HG02571 (cell line): ENCODE measurements at regions not wholly inside any gene's neighbourhood (a gene's known extent, or its start where the extent isn't known, plus 50 kb on each side); places are given as distances from the start of the nearest gene placed in this dataset.
"Not testable (repeated sequence)": the region's sequence is repeated elsewhere in the genome, so short reads cannot be mapped to it uniquely, and the experiment has no call there.

Source experiments
- ATAC-seq: cut with Tn5 transposase; IDR thresholded peaks from one replicate; pipeline ENCODE4 v1.9.1; 2021; ENCODE audit warnings: mild to moderate bottlenecking, moderate library complexity; ENCODE audit not compliant: unreplicated experiment

DNA sequence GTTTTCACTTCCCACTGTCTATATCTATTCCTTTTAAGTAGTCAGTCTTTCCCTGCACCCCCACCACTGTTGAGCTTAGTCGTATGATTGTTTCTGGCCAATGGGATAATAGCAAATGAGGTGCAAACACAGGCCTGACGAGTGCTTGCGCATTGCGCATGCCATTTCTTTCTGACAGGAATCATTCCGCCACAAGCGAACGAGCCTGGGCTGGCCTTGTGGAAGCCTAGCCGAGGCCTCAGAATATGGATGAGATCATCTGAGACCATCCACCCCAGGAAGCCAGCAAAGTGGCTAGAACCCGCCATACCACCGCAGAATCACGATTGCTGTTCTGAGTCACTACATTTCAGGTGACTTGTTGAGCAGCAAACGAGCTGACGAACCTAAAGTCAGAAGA lies 52.2 kb upstream of the PRL start:
- no peak for ATAC-seq

DNA sequence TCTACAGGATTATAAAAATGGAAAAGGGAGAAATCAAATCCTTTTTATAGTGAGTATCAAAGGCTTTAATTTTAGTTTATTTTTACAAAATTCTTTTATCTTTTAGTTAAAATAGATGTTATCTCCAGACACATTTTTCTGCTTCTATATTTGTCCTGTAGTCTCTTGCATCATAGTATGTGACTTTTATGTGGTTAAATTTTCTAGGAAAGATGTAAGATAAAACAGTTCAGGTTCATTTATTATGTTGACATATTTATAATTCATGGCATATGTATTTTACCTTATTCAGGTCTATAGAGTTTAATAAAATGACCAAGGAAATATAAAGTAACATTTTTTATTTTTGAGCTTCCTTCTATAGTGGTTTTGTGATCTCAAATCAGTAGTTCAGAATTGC lies 52.7 kb upstream of the PRL start:
- ATAC-seq: no peak

DNA sequence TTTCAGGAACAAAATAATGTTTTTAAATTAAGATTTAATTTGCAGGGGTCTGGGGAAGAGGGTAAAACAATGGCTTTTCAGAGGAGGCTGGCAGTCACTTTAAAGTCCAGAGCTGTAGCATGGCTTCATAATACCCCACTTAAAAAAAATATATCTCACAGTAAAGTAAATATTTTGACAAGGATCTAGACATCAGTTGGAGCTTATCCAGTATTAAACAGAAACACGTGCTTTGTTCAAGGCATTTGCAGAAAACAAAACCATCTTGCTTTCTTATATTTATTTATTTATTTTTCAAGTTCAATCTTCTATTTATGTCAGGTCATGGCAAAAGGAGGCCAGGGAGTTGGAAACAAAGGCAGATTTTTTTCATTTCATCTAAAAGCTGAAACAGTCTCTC lies 53.3 kb upstream of the PRL start:
- ATAC-seq: no peak

DNA sequence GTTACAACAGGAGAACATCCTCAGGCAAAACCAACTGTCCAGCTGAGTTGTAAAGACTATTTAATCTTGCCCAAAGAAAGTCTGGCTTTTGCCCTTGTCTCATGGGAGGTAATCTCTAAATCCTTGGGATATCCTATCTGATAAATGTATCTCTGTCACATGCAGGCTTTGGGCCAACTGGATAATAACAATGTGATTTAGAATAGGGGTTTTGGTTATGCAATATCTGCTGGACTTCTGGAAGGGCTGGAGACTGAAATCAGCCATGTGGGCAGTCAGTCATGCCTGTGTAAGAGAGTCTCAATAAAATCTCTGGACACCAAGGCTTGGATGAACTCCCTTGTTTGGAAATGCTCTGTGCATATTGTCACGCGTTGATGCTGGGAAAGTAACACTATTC lies 56.3 kb upstream of the PRL start:
- ATAC-seq: no peak

DNA sequence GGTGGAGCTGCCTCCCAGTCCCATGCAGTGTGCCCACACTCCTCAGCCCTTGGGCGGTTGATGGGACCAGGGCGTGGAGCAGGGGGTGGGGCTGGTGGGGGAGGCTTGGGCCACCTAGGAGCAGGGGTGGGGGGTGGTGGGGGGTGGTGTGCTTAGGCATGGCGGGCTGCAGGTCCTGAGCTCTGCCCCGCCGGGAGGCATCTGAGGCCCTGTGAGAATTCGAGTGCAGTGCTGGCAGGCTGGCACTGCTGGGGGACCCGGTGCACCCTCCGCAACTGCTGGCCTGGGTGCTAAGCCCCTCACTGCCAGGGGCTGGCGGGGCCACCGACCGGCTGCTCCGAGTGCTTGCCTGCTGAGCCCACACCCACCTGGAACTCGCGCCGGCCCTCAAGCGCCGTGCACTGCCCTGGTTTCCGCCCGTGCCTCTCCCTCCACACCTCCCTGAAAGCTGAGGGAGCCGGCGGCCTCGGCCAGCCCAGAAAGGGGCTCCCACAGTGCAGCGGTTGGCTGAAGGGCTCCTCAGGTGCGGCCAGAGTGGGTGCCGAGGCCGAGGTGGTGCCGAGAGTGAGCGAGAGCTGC lies 59.6 kb upstream of the PRL start:
- no peak for ATAC-seq

DNA sequence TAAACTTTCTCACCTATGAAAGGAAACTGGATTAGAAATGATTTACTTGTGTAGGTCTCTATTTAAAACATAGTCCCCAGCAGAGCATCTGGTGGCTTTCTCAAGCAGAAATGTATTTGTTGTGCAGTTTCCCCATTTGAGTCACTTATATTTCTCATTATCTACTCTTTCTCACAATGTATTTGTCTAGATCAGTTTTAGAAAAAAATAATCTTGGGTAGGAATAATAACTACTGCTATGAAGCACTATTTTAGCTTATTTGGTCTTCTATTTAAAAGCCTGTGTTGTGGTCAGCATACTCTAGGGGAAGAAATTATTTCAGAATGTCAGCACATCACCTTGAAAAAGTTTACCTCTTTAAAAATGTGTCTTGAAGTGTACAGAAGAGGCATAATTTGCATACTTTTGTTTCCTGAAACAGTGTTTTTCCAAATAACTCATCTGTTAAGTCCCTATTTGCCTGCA lies 60.9 kb upstream of the PRL start:
- no peak for ATAC-seq

DNA sequence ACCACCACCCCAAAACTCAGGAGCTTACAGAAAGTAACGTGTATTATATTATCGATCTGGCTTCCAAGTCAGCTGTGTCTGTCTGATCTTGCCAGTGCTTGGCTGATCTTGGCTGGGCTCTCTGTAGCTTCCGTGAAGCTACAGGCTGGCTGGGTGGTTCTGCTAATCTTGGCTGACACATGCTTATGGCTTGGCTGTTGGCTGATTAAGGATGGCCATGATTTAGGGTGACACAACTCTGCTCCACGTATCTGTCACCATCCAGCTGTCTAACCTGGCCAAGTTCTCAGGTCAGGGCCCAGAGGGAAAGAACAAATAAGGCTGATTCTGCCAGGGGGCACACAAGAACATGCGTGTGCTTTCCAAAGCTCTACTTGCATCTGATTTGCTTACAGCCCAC lies 64.7 kb upstream of the PRL start:
- ATAC-seq: no peak

DNA sequence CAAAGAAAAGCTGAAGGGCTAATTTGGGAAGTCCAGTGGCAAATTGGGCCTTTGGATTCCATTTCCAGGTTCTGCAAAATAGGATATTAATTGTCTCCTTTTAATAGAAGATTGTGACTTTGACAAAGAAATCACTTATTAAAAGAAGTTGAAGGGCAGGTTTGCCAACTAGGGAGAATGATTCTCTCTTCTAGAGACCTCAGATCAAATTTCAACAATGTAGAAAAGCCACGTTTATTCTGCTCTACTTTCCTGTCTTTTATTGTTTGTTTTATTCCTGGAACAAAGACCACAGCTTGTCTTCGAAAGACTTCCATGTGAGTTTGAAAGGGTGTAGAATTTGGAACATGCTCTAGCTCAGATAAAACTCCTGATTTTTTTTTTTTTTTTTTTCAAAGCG lies 65.5 kb upstream of the PRL start:
- ATAC-seq: no peak

DNA sequence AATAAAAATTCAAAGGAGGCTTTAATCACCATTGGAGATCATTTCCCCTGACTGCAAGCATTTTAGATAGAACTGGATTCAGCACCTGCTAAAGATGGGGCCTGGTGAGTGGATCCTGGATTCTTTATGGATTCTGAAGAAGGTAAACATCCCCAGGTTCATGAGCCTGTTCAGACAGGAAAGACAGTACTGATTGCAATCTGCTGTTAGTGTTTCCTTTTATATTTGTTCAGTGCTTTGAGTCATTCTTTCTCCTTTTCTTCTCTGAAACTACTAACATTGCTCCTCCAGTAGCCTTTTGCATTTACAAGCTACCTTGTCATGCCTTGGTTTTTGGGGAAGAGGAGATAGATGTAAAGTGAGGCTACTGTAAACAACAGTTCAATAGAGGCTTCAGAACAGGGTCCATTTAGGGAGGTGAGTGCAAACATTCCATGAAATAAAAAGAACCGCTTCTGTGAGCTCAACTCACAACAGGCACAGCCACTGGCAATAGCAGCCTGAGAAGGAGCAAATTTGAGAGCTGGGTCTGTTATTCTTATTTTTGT lies 66.4 kb upstream of the PRL start:
- ATAC-seq: no peak

DNA sequence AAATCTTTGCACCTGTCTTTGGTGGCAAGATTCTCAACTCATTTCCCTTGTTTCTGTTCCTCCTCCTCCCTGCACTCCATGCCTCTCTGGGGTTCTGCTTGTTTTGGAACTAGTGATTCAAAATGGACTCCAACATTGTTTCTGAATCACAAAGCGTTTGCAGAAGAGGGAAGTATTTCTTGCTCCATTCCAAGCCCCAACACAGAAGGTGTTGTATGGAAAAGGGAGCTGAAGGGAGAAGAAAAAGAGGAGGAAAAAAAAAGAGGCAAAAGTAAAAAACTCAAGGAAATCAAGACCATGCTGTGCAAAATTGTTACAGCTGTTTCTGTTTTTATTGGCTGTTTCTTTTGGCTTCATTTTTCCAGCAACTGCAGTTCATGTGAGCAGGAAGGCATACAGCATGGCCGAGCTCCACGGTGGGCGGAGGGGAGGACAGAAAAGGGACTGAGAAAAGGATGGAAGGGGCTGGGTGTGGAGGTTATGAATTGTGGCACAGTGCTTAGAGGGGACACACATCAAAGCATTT lies 66.9 kb upstream of the PRL start:
- ATAC-seq: no peak

DNA sequence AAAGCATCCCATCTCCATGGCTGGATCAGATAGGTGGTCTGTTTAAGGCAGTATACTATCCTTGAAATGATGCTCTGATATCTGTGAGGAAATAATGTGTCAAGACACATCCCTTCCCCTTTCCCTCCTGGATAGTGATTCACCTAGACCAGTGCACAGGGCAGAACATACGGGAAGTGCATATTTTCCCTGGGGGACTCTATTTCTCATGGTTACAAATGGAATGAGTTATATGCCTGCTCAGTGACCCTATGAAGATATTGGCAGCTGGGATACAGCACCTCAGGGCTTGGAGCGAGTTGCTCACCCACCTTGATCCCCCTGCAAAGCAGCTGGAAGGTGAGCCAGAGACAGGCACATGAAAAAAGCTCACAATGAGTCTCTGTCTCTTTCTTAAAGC lies 67.5 kb upstream of the PRL start:
- no peak for ATAC-seq

DNA sequence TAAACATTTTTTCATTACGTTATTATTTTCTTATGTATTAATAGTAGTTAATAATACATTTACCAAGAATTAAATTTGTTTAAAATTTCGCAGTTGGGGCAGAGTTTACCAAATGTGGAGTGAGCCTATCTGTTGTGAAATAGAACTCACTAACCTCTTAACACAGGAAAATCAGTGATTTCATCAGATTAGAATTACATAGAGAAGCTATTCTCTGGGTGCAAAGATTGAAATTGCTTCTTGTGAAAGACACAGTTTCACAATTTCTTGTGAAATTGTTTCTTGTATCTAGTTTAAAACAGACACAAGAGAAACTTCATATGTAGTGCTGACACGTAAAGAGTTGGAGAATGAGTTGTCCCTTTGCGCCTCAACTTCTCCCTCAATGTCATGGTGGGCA lies 69.4 kb upstream of the PRL start:
- ATAC-seq: no peak

DNA sequence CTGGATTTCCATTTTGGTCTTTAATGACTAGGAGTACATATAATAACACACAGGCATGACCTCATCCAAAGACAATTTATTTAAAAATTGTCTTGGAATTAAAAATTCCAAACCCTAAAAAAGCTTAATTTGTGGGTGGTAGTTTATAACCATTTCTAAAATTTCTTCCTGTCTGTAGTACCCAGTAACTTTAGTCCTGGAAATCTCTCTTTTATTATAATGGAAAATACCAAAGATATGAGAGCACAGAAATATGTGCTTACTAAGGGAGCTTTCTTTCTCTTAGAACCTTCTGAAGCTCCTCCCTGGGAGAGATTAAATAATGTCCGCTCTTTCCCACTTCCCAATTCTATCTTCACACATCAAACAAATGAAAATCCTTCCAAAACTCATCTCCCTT lies 70.5 kb upstream of the PRL start:
- ATAC-seq: no peak

DNA sequence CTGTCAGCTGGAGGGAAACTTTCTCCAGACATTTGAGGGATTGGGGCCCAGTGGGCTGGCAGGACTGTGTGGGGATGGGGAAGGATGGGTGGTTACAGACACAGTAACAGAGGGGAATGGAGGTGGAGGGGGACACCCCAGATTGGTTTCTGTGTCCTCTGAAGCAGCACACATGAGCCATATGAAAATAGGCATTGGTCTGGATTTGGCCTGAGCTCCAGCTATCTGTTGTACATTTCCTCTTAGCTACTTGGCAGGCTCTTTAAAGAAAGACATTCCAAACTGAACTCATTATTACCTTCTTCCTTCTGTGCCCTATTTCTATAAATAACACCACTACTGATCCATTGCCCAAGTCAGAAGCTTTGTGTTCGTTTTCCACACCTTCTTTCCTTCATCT lies 72.0 kb upstream of the PRL start:
- ATAC-seq: no peak

DNA sequence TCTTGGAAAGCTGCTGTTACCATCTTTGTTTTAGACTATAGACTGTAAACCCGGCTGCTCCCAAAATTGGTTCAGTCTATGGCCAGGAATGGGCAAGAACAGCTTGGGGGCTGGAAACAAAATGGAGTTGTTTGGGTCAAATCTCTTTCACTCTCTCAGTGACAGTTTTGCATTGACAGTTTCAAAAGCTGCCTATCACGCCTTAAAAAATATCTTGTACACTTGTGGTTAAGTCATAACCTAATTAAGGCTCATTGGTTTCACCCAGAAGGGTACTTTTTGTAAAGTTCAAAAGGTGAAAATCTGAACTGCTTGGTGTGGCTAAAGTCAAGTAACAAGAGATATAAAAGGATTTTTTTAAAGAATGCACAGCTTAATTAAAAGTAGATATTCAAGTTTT lies 76.1 kb upstream of the PRL start:
- peak; percentile 88 for ATAC-seq

DNA sequence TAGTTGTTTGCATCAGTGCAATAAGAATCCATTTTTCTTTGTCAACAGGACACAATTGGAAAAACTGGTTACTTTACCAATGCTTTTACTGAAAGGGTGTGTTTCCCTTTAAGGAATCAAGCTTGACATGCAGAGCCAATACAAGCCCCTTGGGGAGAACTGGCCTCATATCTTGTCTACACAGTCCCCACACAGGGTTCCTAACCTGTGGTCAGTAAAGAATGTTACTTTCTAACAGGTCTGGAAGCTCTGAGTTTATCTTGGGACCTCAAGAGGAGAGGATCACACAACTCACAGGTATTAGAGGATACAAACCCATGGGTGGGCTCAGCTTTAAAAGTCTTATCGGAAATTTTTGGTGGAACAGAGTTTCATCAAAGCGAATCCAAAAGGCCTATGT lies 78.1 kb upstream of the PRL start:
- not testable (repeated sequence) for ATAC-seq

DNA sequence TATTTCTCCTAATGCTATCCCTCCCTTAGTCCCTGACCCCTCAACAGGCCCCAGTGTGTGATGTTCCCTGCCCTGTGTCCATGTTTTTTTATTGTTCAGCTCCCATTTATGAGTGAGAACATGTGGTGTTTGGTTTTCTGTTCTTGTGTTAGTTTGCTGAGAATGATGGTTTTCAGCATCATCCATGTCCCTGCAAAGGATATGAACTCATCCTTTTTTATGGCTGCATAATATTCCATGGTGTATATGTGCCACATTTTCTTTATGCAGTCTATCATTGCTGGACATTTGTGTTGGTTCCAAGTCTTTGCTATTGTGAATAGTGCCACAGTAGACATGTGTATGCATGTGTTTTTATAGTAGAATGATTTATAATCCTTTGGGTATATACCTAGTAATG lies 79.5 kb upstream of the PRL start:
- ATAC-seq: not testable (repeated sequence)

DNA sequence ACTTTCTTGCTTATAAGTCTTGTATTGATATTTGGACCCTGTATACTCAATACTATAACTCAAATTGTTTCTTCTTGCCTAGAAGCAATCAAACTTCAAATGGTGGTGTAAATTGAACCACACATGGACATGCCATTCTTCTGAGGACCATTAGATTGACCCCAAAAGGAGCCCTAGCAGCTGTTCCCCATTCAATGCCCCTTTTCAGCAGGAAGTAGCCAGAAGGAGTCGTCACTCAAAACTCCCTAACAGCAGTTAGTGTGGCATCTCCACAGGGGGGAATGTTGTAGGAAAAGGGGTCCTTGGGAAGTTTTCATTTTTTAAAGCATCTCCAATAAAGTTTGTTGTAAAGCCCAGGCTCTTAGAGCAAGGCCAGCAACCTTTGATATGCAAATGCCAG lies 81.7 kb upstream of the PRL start:
- not testable (repeated sequence) for ATAC-seq

DNA sequence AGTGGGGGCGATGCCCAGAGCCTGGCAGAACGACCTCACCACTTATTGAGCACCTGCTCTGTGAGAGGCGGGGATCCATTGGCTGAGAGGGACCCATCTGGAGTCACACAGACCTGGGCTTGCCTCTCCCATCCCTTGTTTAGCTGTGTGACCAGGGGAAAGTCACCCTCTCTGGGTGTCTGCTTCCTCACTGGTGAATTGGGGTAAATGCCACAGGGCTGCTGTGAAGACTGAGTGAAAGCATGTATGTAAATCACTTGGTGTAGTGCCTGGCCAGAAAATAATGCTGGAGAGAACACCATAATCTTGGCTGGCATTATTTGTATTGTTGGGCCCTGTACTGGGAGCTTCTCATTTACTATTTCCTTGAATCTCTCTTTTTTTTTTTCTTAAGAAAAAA lies 83.4 kb upstream of the PRL start:
- ATAC-seq: no peak

DNA sequence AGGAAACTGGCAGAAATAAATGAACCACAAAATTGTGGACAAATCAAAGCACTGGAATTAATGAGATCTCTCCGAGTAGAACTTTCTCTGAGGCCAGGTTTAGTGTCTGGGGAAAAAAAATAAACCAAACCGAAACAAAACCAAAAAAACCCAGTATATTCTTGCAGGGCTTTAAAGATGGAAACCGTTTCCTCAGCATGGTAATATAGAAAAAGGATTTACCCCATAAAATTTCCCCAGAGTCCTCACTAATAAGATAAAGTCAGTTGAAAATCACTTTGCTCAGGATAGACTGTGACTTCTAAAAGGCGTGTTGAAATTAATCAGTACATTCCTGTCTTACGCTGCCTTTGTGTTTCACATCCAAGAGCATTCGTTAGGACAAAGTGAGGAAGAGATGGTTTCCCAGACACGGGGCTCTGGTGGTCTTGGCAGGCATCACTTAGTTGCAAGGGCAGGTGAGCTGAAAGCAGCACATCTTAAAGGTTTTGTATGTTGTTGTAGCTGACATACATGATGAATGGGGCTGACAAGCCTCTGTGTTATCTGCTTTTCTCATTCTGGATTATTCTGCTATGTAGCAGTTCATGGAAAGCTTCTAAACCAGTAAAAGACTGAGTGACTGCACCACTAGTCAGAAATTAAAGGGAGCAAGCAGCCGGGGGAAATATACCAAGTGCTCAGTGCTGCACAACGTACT lies 85.2 kb upstream of the PRL start:
- no peak for ATAC-seq

DNA sequence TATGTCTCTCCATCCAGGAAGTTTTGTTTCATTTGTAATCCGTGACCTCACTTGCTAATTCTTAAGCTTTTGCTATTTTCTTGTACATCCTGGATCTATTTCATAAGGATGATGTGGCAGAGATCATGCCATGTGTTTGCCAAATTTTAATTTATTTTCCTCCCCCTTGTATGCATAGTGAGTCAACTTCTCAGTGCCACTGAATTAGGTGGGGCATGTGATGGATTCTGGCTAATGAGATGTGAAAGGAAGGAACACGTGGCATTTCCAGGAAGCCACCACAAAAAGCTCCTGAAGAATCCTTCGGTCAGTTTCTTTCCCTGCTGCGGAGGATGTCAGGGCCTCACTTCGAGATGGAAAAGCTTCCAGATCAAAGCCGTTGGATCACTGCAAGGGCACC lies 86.2 kb upstream of the PRL start:
- no peak for ATAC-seq

DNA sequence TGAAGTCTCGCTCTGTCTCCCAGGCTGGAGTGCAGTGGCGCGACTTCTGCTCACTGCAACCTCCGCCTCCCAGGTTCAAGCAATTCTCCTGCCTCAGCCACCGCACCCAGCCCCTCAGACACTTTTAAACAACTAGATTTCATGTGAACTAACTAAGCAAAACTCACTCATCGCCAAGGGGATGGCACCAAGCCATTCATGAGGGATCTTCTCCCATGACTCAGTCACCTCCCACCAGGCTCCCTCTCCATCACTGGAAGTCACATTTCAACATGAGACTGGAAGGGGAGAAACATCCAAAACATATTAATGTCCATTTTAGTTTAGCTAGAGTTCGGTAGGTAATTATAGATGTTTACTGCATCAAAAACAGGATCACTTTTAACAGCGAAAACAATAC lies 95.9 kb upstream of the PRL start:
- no peak for ATAC-seq

DNA sequence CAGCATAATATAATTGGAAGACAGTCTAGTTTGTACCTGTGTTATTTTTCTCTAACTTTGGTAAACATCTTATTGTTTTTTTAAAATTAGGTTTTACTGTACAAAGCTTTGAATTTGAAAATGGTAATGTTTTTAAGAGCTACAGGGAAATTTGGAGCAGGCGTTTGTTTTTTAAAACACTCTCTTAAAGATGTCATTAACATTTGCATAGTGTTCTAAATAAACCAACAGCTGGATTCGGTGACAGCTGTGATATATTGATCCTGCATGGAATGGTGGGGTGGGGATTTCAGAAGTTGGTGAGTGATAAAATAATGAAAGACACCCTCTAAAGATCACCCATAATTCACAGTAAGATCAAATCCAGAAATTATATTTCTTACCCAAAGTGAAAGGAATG lies 97.9 kb upstream of the PRL start:
- no peak for ATAC-seq
